IPS-18a (cell line): ENCODE measurements at regions not wholly inside any gene's neighbourhood (a gene's known extent, or its start where the extent isn't known, plus 50 kb on each side); places are given as distances from the start of the nearest gene placed in this dataset.

ENCODE experiments used
- H3K27ac ChIP-seq: one replicate; pipeline ENCODE4 v1.5.1; 2013; ENCODE audit warnings: low read length
- H3K27me3 ChIP-seq: one replicate; pipeline ENCODE4 v1.6.1; 2013; ENCODE audit warnings: mild to moderate bottlenecking, low read length; ENCODE audit not compliant: control insufficient read depth, insufficient read depth
- H3K36me3 ChIP-seq: one replicate; pipeline ENCODE4 v1.6.1; 2013; ENCODE audit warnings: low read depth, low read length; ENCODE audit not compliant: control insufficient read depth
- H3K4me1 ChIP-seq: one replicate; pipeline ENCODE4 v1.6.1; 2013; ENCODE audit warnings: low read depth, low read length; ENCODE audit not compliant: control insufficient read depth
- H3K4me3 ChIP-seq: one replicate; pipeline ENCODE4 v1.5.1; 2013; ENCODE audit warnings: low read length
- H3K9ac ChIP-seq: one replicate; pipeline ENCODE4 v1.6.1; 2013; ENCODE audit warnings: mild to moderate bottlenecking, low read length, moderate library complexity
- H3K9me3 ChIP-seq: one replicate; pipeline ENCODE4 v1.6.1; 2013; ENCODE audit warnings: low read depth, low read length; ENCODE audit not compliant: control insufficient read depth

DNA sequence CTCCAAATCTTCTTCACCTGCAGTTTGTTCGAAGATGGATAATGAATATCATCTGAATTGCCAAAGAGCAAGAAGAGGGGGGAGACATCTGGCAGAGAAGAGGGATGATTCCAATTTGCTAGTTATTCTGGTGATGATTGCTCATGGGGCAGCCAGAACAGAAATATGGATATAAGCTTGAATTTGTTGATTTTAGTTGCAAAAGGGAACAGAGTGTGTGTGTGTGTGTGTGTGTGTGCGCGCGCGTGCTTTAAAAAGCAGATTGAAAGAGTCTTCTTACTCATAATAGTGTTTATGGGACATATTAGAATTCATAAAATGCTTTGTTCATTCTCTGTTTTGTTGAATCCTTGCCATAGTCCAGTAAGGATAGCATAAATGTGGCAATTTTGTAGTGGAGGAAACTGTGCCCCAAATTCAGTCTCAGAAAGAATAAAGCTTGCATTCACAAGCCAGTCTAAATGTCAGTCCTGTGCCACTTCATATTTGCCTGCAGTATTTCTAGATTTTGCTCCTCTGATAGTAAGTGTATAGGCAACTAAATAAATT lies 436.3 kb upstream of the KLF4 start:
- Histone ChIP-seq H3K9ac (no peak overlapping the region), H3K9me3 (no peaks in the 10 kb centered on the region), H3K4me3 (no peak overlapping the region), H3K27me3 (no peaks in the 10 kb centered on the region), H3K4me1 (no peaks in the 10 kb centered on the region), H3K36me3 (no peaks in the 10 kb centered on the region), H3K27ac (no peak overlapping the region)

DNA sequence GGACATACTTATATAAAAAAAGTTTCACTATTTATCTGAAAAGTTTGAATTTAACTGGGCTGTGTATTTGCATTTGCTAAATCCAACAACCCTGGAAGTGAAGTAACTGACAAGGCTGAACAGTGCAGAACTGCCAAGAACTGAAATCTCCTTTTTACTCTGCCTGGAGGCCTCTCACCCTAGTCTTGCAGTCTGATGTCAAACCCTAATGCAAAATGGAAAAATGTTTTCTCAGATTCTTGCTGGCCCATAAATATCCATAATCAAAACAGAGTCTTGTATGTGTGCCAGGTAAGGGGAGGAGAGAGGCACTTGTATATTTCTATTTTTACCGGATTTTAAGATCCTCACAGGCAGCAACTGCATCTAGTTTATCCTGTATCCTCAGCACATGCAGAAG lies 432.7 kb upstream of the KLF4 start:
- H3K4me1 ChIP-seq: no peaks in the 10 kb centered on the region
- H3K4me3 ChIP-seq: no peak overlapping the region
- no peaks in the 10 kb centered on the region for H3K36me3 ChIP-seq
- H3K9me3 ChIP-seq: no peaks in the 10 kb centered on the region
- no peaks in the 10 kb centered on the region for H3K27me3 ChIP-seq
- H3K27ac ChIP-seq: no peak overlapping the region
- no peak overlapping the region for H3K9ac ChIP-seq

DNA sequence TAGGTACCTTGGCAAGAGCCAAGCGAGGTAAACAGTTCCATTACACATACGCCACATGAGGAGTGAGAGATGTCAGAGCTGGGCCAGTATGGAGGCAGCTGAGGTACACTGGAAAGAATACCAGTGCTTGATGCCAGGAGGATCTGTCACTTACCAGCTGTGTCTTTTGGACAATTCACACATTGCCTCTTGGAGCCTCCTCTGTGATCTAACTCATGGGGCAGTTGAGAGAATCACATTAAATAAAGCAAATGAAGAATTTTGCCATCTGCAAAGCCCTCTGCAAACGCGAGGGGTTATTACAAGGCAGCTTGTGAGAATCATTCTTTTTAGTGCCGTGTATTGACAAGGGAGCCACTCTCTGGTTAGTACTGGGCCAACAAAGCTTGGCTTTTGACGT lies 429.7 kb upstream of the KLF4 start:
- Histone ChIP-seq H3K4me1 (no peaks in the 10 kb centered on the region), H3K36me3 (no peaks in the 10 kb centered on the region), H3K9me3 (no peaks in the 10 kb centered on the region), H3K9ac (no peak overlapping the region), H3K4me3 (no peak overlapping the region), H3K27ac (no peak overlapping the region), H3K27me3 (no peaks in the 10 kb centered on the region)

DNA sequence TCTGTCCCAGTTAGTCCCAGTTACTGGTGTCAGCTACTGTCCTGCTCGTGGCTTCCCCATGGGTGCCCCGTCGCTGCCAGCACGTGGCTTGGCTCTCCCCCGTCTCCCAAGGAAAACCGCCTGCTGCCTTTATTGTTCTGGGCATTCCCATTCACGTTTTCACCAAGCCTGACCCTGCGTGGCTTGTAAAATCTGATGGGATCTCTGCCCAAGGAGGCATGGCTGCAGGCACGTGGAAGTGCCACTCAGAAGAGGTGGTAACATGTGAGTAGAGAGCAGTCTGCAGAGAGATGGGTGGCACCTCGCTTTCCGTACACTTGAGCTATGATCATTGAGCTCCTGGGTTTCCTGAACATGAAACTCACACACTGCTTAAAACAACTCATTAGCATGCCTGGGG lies 429.2 kb upstream of the KLF4 start:
- Histone ChIP-seq H3K36me3 (no peaks in the 10 kb centered on the region), H3K9me3 (no peaks in the 10 kb centered on the region), H3K9ac (no peak overlapping the region), H3K27me3 (no peaks in the 10 kb centered on the region), H3K4me3 (no peak overlapping the region), H3K27ac (no peak overlapping the region), H3K4me1 (no peaks in the 10 kb centered on the region)

DNA sequence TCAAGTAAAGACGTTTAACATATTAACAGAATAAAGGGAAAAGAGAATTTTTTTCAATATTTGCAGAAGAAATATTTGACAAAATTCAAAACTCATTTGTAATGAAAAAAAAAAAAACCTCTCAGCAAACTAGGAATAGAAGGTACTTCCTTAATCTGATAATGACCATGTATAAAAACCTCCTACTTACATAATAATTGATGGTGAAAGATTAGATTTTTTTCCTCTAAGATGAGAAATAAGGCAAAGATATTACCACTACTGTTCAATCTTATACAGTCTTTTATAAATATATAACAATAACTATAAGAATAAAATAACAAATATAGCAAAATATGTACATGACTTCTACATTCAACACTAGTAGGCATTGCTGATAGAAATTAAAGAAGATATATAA lies 424.6 kb upstream of the KLF4 start:
- Histone ChIP-seq H3K27me3 (no peaks in the 10 kb centered on the region), H3K4me3 (no peak overlapping the region), H3K36me3 (no peaks in the 10 kb centered on the region), H3K9me3 (no peaks in the 10 kb centered on the region), H3K27ac (no peak overlapping the region), H3K9ac (no peak overlapping the region), H3K4me1 (no peaks in the 10 kb centered on the region)

DNA sequence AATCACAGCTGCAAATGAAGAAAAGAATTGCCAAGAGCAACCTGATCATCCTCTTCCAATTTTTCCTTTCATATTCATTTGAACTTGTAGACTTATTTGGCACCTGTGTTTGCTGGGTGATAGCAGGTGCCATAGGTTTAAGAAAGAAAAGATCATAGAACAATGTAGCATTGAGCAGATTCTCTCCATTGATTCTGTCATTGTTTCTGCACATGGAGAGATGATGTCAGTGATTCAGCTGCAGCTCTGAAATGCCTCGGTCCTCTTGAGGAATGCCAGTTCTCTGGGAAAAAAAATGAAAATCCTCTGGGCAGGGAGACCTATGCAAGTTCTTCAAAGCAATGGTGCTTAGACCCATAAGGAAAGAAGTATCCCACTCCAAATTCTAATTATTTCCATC lies 418.1 kb upstream of the KLF4 start:
- no peaks in the 10 kb centered on the region for H3K27me3 ChIP-seq

DNA sequence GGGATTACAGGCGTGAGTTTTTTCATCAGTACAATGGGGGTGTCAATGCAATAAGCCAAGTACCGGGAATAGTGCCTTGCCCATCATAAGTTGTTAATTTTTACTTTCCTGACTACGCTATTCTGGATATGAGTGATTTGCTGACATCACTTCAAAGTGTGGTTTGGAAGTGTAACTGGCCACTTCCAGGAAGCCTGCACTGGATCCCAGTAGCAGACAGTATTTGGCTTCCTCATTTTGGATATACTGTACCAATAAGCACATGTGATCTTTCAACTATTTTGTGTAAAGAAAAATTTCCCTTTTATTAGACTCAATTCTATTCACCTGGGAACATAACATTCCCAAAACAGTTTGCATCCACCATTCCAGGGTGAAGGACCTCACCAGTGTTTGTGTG lies 417.7 kb upstream of the KLF4 start:
- Histone ChIP-seq H3K36me3 (no peaks in the 10 kb centered on the region), H3K27me3 (no peaks in the 10 kb centered on the region), H3K4me3 (no peak overlapping the region), H3K9ac (no peak overlapping the region), H3K4me1 (no peaks in the 10 kb centered on the region), H3K27ac (no peak overlapping the region), H3K9me3 (no peaks in the 10 kb centered on the region)

More for the DNA sequence above, 418.1 kb upstream of the KLF4 start:
- no peak overlapping the region for H3K27ac ChIP-seq
- H3K9ac ChIP-seq: no peak overlapping the region
- no peak overlapping the region for H3K4me3 ChIP-seq
- H3K9me3 ChIP-seq: no peaks in the 10 kb centered on the region
- no peaks in the 10 kb centered on the region for H3K36me3 ChIP-seq
- no peaks in the 10 kb centered on the region for H3K4me1 ChIP-seq

DNA sequence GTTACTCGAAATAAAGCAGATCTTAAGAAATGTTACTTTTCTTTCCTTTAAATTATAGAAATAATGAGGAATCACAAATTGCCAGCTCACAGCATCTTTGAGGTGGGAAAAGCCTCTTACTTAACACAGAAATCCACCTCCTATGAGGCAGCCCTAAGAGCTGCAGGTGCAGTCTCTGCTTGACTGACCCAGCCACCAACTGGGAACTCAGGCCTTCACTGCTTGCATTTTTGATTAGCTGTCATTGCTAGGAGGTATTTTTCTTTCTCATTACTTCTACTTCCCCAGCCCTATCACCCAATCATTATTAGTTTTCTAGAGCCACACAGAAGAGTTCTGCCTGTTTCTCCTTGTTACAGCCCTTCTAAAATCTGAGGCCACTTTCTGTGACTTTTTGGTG lies 416.5 kb upstream of the KLF4 start:
- Histone ChIP-seq H3K9me3 (no peaks in the 10 kb centered on the region), H3K27me3 (no peaks in the 10 kb centered on the region), H3K27ac (no peak overlapping the region), H3K9ac (no peak overlapping the region), H3K4me1 (no peaks in the 10 kb centered on the region), H3K4me3 (no peak overlapping the region), H3K36me3 (no peaks in the 10 kb centered on the region)

DNA sequence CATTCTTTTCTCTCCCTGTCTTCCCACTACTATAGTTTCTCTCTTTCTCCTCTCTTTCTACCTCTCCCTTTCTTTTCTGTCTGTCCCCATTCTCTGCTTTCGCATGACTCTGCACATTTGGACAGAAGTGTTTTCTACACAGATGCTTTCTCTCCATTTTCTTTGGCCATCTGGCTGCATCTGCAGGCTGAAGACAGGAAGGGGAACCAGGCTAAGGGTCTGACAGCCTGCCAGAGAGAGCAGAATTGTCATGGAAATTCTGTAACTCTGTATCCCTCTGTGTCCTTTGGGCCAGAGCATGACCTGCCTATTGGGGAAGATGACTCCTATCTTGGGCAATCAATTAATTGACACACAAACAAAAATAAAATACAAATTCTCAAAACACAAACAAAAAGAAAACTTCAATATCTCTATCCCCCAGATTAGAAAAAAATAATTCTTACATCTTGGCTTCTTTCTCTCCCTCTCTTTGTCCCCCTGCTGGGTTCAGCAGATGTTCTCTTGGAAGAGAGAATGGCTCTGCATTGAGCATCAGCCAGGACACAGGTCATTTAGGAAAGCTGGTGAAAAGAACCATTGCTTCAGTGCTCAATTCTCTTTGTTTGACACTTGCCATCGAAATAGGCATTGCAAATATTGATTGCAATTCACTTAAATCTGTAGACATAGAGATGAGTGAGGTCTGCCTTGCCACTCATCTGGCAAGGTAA lies 415.9 kb upstream of the KLF4 start:
- H3K27ac ChIP-seq: no peak overlapping the region

DNA sequence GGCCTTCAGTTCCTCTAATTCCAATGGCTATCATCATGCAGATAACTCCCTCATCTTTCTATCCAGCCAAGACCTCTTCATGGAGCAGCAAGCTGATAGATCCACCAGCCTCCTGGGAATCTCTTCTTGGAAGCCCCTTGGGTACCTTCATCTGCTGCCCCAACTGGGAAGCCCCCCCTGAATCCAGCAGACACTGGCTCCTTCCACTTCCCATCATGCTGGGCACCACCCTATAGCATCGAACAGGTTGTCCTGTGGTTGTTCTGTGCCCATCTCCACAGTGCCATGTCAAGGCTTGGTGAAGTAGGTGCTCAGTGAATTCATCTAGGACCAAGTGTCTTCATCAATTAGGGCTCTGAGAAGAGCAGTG lies 410.4 kb upstream of the KLF4 start:
- Histone ChIP-seq H3K9me3 (no peaks in the 10 kb centered on the region), H3K9ac (no peak overlapping the region), H3K4me3 (no peak overlapping the region), H3K27me3 (no peaks in the 10 kb centered on the region), H3K36me3 (no peaks in the 10 kb centered on the region), H3K4me1 (no peaks in the 10 kb centered on the region), H3K27ac (no peak overlapping the region)

More for the DNA sequence above, 415.9 kb upstream of the KLF4 start:
- H3K9ac ChIP-seq: no peak overlapping the region
- no peaks in the 10 kb centered on the region for H3K27me3 ChIP-seq
- H3K4me1 ChIP-seq: no peaks in the 10 kb centered on the region
- H3K36me3 ChIP-seq: no peaks in the 10 kb centered on the region
- H3K4me3 ChIP-seq: no peak overlapping the region
- H3K9me3 ChIP-seq: no peaks in the 10 kb centered on the region

DNA sequence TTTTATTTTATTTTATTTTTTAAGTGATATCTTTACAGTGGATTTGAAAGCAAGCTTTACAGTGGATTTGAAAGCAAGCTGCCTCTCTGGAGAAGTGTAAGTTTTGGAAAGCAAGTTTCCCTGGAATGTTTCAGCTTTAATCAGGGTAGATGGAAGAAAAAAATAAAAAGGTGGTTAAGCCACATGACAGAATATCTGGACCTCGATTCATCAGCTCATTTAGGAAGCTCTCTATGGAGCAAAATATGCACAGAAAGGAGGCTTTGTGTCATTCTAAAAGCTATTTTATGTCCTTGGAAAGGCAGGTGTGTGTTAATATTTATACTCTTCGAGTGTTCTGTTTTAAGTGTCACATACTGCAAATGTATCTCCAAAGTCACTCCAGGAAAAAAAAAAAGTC lies 409.2 kb upstream of the KLF4 start:
- no peak overlapping the region for H3K27ac ChIP-seq
- no peak overlapping the region for H3K4me3 ChIP-seq
- no peaks in the 10 kb centered on the region for H3K4me1 ChIP-seq
- no peaks in the 10 kb centered on the region for H3K9me3 ChIP-seq
- no peaks in the 10 kb centered on the region for H3K36me3 ChIP-seq
- H3K27me3 ChIP-seq: no peaks in the 10 kb centered on the region
- no peak overlapping the region for H3K9ac ChIP-seq

DNA sequence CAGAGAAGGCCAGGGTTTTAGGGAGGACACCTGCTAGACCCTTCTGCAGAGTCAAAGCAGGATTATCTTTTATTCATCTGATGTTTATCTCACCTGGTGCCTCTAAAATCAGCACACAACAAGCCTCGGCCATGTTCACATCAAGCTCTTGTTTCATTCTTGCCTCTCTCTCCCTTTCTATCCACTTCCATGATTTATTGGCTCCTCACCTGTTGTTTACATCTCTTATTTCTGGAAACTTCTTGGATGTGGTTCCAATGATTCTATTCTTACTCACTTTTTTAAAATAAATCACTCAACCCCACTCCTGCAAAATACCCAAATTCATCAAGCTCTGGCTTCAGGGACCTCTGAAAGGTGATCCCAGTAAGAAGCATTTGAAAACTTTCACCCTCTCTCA lies 407.0 kb upstream of the KLF4 start:
- Histone ChIP-seq H3K9ac (no peak overlapping the region), H3K36me3 (no peaks in the 10 kb centered on the region), H3K27ac (no peak overlapping the region), H3K4me3 (no peak overlapping the region), H3K4me1 (no peaks in the 10 kb centered on the region), H3K9me3 (no peaks in the 10 kb centered on the region), H3K27me3 (no peaks in the 10 kb centered on the region)
